ENCODE measurements at regions not wholly inside any gene's neighbourhood (a gene's known extent, or its start where the extent isn't known, plus 50 kb on each side); places are given as distances from the start of the nearest gene placed in this dataset.

DNA sequence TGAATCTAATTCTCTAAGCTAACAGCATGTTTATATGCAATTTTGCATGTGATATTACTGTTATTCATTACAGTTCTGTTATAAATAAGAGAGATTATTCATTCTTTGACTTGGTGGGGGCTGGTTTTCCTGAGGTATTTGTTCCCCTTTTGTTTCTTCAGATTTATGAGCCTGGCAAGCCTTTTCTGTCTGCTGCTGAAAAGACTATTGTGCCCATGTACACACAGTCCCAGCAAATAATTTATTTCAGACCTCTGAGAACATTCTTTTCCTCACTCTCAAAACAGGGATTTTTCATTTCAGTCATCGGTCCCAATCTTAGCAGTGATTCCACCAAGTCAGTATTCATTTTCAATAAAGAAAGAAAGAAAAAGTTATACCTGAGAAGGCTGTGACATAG lies 716.8 kb downstream of the NSUN3 start (continued):
- TF ChIP-seq, protein P1, sequence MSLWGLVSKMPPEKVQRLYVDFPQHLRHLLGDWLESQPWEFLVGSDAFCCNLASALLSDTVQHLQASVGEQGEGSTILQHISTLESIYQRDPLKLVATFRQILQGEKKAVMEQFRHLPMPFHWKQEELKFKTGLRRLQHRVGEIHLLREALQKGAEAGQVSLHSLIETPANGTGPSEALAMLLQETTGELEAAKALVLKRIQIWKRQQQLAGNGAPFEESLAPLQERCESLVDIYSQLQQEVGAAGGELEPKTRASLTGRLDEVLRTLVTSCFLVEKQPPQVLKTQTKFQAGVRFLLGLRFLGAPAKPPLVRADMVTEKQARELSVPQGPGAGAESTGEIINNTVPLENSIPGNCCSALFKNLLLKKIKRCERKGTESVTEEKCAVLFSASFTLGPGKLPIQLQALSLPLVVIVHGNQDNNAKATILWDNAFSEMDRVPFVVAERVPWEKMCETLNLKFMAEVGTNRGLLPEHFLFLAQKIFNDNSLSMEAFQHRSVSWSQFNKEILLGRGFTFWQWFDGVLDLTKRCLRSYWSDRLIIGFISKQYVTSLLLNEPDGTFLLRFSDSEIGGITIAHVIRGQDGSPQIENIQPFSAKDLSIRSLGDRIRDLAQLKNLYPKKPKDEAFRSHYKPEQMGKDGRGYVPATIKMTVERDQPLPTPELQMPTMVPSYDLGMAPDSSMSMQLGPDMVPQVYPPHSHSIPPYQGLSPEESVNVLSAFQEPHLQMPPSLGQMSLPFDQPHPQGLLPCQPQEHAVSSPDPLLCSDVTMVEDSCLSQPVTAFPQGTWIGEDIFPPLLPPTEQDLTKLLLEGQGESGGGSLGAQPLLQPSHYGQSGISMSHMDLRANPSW (CRISPR knock-in tag; conservative IDR thresholded peaks at IDR 0.05; ENCODE audit: low read depth) = no peak
- TF ChIP-seq TP53 (CRISPR knock-in tag; IDR thresholded peaks at IDR 0.05) = no peak
- TF ChIP-seq, protein P2, sequence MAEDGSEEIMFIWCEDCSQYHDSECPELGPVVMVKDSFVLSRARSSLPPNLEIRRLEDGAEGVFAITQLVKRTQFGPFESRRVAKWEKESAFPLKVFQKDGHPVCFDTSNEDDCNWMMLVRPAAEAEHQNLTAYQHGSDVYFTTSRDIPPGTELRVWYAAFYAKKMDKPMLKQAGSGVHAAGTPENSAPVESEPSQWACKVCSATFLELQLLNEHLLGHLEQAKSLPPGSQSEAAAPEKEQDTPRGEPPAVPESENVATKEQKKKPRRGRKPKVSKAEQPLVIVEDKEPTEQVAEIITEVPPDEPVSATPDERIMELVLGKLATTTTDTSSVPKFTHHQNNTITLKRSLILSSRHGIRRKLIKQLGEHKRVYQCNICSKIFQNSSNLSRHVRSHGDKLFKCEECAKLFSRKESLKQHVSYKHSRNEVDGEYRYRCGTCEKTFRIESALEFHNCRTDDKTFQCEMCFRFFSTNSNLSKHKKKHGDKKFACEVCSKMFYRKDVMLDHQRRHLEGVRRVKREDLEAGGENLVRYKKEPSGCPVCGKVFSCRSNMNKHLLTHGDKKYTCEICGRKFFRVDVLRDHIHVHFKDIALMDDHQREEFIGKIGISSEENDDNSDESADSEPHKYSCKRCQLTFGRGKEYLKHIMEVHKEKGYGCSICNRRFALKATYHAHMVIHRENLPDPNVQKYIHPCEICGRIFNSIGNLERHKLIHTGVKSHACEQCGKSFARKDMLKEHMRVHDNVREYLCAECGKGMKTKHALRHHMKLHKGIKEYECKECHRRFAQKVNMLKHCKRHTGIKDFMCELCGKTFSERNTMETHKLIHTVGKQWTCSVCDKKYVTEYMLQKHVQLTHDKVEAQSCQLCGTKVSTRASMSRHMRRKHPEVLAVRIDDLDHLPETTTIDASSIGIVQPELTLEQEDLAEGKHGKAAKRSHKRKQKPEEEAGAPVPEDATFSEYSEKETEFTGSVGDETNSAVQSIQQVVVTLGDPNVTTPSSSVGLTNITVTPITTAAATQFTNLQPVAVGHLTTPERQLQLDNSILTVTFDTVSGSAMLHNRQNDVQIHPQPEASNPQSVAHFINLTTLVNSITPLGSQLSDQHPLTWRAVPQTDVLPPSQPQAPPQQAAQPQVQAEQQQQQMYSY (CRISPR knock-in tag; IDR thresholded peaks at IDR 0.05) = no peak

DNA sequence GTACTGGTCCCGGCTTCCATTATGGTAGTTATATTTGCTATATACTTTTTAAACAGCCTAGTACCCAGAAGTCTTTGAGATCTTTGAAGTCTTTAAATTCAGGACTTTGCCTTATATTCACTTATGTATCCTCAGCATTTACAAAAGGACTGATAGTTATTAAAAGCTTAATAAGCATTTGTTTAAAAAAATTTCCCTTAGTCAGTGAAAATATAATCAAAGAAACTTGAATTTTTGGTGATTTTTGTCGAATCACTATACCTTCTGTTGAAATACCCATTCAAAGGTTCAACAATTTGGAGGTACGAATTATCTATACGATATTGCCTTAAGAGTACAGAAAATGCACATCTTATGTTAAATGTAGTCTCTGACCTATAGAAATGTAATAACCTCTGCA lies 721.4 kb downstream of the NSUN3 start:
- CTCF ChIA-PET = no interaction called here
- TF ChIP-seq, protein P3, sequence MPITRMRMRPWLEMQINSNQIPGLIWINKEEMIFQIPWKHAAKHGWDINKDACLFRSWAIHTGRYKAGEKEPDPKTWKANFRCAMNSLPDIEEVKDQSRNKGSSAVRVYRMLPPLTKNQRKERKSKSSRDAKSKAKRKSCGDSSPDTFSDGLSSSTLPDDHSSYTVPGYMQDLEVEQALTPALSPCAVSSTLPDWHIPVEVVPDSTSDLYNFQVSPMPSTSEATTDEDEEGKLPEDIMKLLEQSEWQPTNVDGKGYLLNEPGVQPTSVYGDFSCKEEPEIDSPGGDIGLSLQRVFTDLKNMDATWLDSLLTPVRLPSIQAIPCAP (CRISPR knock-in tag; IDR thresholded peaks at IDR 0.05) = no peak
- TF ChIP-seq, protein P4, sequence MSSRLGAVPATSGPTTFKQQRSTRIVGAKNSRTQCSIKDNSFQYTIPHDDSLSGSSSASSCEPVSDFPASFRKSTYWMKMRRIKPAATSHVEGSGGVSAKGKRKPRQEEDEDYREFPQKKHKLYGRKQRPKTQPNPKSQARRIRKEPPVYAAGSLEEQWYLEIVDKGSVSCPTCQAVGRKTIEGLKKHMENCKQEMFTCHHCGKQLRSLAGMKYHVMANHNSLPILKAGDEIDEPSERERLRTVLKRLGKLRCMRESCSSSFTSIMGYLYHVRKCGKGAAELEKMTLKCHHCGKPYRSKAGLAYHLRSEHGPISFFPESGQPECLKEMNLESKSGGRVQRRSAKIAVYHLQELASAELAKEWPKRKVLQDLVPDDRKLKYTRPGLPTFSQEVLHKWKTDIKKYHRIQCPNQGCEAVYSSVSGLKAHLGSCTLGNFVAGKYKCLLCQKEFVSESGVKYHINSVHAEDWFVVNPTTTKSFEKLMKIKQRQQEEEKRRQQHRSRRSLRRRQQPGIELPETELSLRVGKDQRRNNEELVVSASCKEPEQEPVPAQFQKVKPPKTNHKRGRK (CRISPR knock-in tag; IDR thresholded peaks at IDR 0.05; ENCODE audit: borderline replicate concordance) = no peak
- TF ChIP-seq, protein P5, sequence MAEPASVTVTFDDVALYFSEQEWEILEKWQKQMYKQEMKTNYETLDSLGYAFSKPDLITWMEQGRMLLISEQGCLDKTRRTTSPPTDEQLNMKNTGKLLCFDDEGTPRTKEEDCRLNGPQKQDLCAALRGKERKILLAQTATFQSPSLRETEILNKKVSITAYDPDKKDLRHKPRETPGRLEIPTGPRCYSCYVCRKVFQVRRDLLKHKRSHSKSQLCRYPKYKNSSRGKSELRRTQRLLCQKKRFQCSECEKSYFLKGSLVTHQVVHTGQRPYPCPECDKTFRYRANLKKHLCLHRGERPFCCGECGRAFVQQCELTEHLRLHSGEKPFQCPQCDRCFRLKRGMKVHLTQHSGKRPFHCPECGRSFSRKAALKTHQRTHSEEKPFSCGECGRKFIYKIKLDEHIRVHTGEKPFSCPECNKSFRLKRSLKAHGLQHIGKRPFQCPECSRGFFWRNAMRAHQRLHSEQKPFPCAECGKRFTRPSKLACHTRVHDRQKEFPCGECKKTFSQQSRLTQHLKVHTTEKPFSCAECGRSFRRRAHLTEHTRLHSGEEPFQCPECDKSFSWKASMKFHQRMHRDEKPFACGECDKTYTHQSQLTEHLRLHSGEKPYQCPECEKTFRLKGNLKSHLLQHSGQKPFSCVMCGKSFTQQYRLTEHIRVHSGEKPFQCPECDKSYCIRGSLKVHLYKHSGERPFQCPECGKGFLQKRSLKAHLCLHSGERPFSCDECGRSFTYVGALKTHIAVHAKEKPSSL (CRISPR knock-in tag; conservative IDR thresholded peaks at IDR 0.05) = no peak
- no peak for TF ChIP-seq HMGA2 (CRISPR knock-in tag; IDR thresholded peaks at IDR 0.05)
- TF ChIP-seq ZNF423 (CRISPR knock-in tag; IDR thresholded peaks at IDR 0.05) = no peak
- no peak for TF ChIP-seq ZNF219 (CRISPR knock-in tag; IDR thresholded peaks at IDR 0.05; ENCODE audit: borderline replicate concordance)
- TF ChIP-seq TP53 (CRISPR knock-in tag; IDR thresholded peaks at IDR 0.05) = no peak
- H3K27ac Mint-ChIP-seq = no peak overlapping the region
- no peak overlapping the region for H3K4me3 Mint-ChIP-seq
- H3K4me1 Mint-ChIP-seq = no peaks in the 10 kb centered on the region
- no peaks in the 10 kb centered on the region for H3K9me3 Mint-ChIP-seq
- POLR2A ChIA-PET = no interaction called here
- no peaks in the 10 kb centered on the region for H3K36me3 Mint-ChIP-seq
- H3K27me3 Mint-ChIP-seq (ENCODE audit: low read depth) = no peaks in the 10 kb centered on the region
- DNase-seq (ENCODE audit: low spot score) (no peak), ATAC-seq (no peak)

DNA sequence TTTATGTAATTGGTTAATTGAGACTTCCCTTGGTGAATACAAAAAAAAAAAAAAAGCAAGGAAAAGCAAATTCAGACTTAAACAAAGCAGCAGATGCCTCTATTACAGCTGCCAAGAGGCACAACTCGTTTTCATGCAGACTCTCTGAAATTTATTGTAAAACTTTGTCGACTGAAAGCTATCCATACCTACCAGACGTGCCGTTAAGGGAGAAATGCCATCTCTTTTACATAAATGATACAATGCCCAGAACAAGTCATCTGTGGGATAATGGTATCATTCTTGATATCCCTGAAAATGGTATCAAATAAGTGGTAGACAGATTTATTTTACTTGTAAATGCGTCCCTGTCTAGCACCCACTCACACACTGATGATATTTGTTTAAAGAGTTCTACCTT lies 724.2 kb downstream of the NSUN3 start:
- no peak overlapping the region for H3K4me3 Mint-ChIP-seq
- no peaks in the 10 kb centered on the region for H3K9me3 Mint-ChIP-seq
- no peaks in the 10 kb centered on the region for H3K4me1 Mint-ChIP-seq
- no peak for DNase-seq (ENCODE audit: low spot score)
- H3K36me3 Mint-ChIP-seq = no peaks in the 10 kb centered on the region
- ChIA-PET CTCF (interaction anchor here (0.7 kb wide), 1 partner anchor 677 kb away, joined by 3 read pairs; no protein-coding TSS in a partner anchor), POLR2A (no interaction called here)
- ATAC-seq = no peak
- no peaks in the 10 kb centered on the region for H3K27me3 Mint-ChIP-seq (ENCODE audit: low read depth)
- no peak overlapping the region for H3K27ac Mint-ChIP-seq
- TF ChIP-seq CREB1 (CRISPR knock-in tag; IDR thresholded peaks at IDR 0.05) (no peak), ATF1 (CRISPR knock-in tag; IDR thresholded peaks at IDR 0.05) (no peak), RORB (CRISPR knock-in tag; IDR thresholded peaks at IDR 0.05) (no peak)
- TF ChIP-seq, protein P6, sequence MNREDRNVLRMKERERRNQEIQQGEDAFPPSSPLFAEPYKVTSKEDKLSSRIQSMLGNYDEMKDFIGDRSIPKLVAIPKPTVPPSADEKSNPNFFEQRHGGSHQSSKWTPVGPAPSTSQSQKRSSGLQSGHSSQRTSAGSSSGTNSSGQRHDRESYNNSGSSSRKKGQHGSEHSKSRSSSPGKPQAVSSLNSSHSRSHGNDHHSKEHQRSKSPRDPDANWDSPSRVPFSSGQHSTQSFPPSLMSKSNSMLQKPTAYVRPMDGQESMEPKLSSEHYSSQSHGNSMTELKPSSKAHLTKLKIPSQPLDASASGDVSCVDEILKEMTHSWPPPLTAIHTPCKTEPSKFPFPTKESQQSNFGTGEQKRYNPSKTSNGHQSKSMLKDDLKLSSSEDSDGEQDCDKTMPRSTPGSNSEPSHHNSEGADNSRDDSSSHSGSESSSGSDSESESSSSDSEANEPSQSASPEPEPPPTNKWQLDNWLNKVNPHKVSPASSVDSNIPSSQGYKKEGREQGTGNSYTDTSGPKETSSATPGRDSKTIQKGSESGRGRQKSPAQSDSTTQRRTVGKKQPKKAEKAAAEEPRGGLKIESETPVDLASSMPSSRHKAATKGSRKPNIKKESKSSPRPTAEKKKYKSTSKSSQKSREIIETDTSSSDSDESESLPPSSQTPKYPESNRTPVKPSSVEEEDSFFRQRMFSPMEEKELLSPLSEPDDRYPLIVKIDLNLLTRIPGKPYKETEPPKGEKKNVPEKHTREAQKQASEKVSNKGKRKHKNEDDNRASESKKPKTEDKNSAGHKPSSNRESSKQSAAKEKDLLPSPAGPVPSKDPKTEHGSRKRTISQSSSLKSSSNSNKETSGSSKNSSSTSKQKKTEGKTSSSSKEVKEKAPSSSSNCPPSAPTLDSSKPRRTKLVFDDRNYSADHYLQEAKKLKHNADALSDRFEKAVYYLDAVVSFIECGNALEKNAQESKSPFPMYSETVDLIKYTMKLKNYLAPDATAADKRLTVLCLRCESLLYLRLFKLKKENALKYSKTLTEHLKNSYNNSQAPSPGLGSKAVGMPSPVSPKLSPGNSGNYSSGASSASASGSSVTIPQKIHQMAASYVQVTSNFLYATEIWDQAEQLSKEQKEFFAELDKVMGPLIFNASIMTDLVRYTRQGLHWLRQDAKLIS (CRISPR knock-in tag; IDR thresholded peaks at IDR 0.05; ENCODE audit: borderline replicate concordance) = no peak
- TF ChIP-seq, protein P7, sequence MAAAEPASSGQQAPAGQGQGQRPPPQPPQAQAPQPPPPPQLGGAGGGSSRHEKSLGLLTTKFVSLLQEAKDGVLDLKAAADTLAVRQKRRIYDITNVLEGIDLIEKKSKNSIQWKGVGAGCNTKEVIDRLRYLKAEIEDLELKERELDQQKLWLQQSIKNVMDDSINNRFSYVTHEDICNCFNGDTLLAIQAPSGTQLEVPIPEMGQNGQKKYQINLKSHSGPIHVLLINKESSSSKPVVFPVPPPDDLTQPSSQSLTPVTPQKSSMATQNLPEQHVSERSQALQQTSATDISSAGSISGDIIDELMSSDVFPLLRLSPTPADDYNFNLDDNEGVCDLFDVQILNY (CRISPR knock-in tag; IDR thresholded peaks at IDR 0.05) = no peak
- TF ChIP-seq, protein P8, sequence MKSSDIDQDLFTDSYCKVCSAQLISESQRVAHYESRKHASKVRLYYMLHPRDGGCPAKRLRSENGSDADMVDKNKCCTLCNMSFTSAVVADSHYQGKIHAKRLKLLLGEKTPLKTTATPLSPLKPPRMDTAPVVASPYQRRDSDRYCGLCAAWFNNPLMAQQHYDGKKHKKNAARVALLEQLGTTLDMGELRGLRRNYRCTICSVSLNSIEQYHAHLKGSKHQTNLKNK (CRISPR knock-in tag; IDR thresholded peaks at IDR 0.05) = no peak

All from WTC11 (cell line).